HG02884 (cell line): ENCODE measurements at regions not wholly inside any gene's neighbourhood (a gene's known extent, or its start where the extent isn't known, plus 50 kb on each side); places are given as distances from the start of the nearest gene placed in this dataset.
"Not testable (repeated sequence)": the region's sequence is repeated elsewhere in the genome, so short reads cannot be mapped to it uniquely, and the experiment has no call there.

Experiments used
- ATAC-seq: cut with Tn5 transposase; IDR thresholded peaks from one replicate; pipeline ENCODE4 v1.9.1; 2021; ENCODE audit warnings: mild to moderate bottlenecking, moderate library complexity; ENCODE audit not compliant: unreplicated experiment

DNA sequence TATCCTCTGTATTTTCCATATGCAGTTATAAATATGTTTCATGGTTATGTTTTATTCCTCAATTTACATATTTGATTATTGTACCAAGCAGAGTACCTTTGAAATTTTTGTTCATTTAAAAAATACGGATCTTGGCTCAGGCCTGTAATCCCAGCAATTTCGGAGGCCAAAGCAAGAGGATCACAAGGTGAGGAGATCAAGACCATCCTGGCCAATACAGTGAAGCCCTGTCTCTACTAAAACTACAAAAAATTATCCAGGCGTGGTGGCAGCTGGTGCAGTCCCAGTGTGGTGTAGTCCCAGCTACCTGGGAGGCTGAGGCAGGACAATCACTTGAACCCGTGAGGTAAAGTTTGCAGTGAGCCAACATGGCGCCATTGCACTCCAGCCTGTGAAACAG lies 251.2 kb upstream of the TPTE start:
- ATAC-seq: not testable (repeated sequence)

DNA sequence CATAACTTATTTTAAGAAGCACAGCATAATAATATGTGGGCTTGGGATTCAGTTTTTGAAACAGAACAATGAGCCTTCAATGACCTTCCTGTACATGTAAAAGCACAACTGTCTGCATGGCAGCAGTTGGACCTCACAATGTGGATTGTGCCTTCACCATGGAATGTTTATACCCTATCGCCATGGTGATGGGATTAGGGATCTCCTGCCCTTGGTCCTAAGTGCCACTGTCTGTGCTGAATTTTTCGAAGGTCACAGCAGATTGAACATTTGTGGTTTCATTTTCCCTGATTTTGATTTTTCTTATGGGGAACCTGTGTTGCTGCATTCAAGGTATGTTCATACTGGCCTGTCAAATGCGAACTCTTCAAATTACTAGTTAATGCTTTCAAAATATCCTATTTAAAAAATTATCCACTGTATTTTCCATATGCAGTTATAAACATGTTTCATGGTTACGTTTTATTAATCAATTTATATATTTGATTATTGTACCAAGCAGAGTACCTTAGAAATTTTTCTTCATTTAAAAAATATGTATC lies 249.6 kb upstream of the TPTE start:
- ATAC-seq: peak; percentile 17

DNA sequence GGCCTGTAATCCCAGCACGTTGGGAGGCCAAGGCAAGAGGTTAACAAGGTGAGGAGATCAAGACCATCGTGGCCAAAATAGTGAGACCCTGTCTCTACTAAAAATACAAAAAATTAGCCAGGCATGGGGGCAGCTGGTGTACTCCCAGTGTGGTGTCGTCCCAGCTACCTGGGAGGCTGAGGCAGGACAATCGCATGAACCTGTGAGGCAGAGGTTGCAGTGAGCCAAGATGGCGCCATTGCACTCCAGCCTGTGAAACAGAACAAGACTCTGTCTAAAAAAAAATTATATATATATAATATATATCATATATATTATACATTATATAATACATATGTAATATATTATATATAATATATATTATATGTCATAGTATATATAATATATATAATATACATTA lies 249.2 kb upstream of the TPTE start:
- peak; percentile 55 for ATAC-seq

DNA sequence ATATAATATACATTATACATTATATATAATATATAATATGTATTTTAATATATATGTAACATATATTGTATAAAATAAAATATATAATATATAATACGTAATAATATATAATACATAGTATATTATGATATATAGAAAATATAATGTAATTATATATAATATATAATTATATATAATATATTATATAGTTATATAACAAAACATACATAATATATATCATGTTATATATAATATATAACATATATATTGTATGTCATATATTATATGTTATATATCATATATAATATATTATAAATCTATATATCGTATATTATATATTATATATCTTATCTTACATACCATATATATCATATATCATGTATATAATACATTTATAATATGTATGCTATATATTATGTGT lies 248.2 kb upstream of the TPTE start:
- ATAC-seq: no peak

DNA sequence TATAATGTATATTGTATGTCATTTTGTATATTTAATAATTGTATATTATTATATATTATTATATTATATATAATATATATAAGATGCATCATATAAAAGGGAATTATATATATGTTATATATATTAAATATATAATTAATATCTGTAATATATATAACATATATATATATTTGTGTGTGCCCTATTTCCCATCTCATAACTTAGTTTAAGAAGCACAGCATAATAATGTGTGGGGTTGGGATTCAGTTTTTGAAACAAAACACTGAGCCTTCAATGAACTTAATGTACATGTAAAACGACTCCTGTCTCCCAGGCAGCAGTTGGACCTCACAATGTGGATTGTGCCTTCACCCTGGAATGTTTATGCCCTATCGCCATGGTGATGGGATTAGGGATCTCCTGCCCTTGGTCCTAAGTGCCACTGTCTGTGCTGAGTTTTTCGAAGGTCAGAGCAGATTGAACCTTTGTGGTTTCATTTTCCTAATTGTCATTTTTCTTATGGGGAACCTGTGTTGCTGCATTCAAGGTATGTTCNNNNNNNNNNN lies 247.5 kb upstream of the TPTE start:
- peak; percentile 60 for ATAC-seq
